Tibial nerve (tissue), 3 donors: ENCODE measurements at regions not wholly inside any gene's neighbourhood (a gene's known extent, or its start where the extent isn't known, plus 50 kb on each side); places are given as distances from the start of the nearest gene placed in this dataset.

Experiments
- CTCF ChIP-seq, 5 experiments: fragments of 200-600 bp in 3 of 5; fragments of 450-650 bp in 2 of 5; sonication (generic) in 3 of 5; IDR thresholded peaks; one replicate each; pipeline ENCODE4 v1.5.1; 2016 to 2019; ENCODE audit warnings: antibody characterized with exemption in 5 of 5, mild to moderate bottlenecking in 3 of 5, moderate library complexity in 2 of 5
- POLR2A ChIP-seq, 2 donors: fragments of 450-650 bp; IDR thresholded peaks; one replicate each; pipeline ENCODE4 v1.6.1; 2017; ENCODE audit warnings: antibody characterized with exemption in 2 of 2, mild to moderate bottlenecking in 2 of 2, moderate library complexity in 2 of 2

DNA sequence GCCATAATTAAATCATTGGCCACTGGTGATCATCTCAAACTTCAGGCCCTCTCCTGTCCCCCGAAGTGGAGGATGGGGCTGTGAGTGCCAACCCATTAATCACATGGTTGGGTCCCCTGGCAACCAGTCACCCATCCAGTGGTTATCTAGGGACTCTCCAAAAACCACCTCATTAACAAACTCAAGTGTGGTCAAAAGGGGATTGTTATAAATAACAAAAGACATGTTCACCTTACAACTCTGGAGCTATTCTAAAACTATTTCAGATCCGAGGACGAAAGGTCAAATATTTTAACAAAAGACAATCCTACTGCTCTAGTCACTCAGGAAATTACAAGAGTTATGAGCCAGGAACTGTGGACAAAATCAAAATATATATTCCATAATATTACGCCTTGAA lies 60.0 kb upstream of the PRNP start:
- TF ChIP-seq POLR2A (IDR thresholded peaks at IDR 0.05) (no peak), CTCF (IDR thresholded peaks at IDR 0.05) (no peak)
